HG02678 (cell line): ENCODE measurements at regions not wholly inside any gene's neighbourhood (a gene's known extent, or its start where the extent isn't known, plus 50 kb on each side); places are given as distances from the start of the nearest gene placed in this dataset.

ENCODE experiments used
- ATAC-seq: cut with Tn5 transposase; IDR thresholded peaks from one replicate; pipeline ENCODE4 v1.9.1; 2021; ENCODE audit warnings: mild to moderate bottlenecking, moderate library complexity; ENCODE audit not compliant: unreplicated experiment

DNA sequence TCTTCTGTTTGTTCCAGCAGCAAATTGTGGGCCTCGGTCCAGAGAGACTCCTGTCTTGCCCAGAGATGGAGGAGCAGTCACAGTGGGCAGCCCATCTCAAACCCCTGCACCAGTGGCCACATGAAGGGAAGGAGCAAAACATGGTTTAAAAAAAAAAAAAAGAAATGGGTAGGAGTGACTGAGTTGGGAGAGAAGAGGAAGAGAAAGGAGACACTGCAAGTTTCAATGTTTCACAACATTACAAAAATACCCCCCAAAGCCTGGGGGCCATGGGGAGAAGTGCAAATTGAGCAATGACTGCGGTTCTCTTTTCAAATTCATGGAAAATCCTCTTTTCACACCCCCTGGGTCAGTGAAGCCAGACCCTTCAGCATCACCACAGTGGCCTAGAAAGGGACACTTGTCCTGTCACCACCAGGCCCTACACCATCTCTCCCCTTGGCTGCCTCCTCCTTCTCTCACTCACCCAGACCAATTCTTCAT, 117.1 kb downstream of the ZFP36L2 start:
- no peak for ATAC-seq

DNA sequence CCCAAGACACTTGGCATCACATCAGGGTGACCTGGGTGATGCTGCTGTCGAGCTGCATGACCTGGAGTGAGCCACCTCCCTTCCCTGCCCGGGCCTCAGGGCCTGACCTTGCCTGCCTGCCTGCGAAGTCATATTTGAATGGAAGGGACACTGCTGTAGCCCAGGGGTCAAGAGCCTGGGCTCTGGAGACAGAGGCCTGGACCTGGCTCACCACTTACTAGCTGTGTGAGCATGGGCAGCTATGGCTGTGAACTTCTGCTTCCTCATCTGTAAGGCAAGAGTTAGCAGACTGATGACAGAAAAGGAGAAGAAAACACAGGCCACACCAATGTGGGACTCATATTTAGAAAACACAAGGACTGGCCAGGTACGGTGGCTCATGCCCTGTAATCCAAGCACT, 118.7 kb downstream of the ZFP36L2 start:
- no peak for ATAC-seq

DNA sequence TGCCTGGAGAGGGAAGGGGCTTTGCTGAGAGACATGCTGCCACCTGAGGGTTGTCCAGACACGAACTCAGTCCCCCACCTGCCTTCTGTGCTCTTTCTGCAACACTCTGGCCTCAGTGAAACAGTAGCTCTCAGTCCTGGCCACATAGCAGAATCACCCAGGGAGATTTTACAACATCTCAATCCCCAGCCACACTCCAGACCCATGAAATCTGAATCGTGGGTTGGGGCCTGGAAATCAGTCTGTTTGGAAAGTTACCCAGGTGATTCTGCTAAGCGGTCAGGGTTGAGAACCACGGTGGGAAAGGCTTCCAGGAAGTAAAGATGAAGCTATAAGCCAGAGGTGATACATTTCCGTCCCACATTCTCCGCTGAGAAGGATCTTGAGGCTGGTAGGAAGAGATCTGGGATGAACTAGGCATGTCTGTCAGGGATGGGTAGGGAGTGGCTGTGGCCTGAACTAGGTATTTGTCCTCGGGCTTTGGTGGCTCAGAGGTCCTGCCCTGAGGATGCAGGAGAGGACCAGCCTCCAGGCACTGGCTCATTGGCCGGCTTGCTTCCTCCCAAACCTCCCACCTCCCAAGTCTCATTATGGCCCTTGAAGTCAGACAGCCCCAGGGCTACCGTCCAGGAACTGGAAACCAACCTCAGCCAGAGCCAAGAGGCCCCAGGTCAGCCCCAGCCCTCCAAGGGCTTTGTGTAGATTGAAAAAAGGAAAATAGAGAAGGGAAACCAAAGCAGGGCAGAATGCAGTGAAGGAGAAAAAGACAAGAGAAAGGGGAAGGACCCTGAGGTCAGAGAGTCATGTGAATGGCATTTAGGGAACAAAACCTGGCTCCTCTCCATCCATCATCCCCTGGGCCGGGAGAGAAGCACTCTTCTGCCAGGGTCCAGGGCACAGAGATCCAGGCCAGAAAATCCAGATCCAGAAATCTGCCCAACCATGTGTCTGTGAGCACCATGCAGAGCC, 119.6 kb downstream of the ZFP36L2 start:
- ATAC-seq = peak; percentile 38

DNA sequence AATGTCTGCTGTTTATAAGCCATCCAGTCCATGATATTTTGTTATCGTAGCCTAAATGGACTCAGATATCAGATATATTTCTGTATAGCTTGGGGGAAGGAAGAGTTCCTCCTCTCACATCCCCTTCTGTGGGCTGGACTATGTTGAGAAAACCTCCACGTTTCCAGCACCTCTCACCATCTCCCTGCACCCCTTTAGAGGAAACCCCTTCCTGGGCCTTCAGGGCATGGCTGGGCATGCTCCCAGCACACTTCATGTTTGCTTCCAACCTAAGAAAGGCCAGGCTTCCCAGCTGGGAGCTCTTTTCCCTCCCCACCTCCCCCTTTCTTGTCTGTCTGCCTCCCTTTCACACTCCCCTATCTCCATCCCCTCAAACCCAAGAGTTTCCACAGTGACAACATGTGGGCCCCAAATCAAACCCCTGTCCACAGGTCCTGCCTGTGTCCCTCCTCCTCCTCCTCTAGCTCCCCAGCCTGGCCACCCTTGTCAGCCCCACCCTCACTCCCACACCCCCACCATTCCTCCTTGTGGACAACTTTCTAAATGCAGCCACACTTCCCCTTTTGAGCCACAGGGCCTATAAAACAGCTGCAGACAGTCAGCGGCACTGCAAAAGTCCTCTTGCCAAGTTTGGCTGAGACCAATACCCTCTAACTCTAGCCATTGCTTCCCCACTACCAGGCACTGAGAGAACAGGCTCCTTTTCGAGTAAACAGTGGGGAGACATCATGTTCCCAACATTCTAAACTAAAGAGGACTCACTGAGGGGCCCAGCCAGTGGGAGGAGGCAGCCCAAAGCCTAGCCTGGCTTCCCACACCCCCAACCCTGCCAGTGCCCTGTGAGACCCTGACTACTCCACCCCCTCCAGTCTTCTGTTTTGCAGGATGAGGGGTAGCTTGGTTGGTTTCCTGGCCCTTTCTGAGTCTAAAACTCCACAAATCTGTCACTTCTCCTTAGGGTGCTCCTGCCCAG, 120.5 kb downstream of the ZFP36L2 start:
- ATAC-seq = no peak

DNA sequence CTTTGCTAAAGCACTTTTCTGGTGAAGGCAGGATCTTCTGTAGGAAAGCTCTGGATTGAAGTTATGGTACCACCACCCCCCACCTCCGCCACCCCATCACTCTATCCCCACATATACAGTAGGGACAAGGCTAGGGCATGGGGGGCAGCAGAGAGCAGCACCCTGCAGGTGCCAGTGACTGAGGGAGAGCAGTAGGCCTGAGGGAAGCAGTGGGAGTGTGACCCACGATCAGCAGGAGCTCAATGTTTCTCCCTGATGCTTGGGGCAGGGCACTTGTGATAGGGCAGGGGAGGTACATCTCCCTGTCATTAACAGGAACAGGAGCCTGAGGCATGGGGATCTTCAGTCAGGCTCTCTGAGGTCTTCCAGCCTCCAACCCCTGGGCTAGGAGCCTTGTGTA, 121.6 kb downstream of the ZFP36L2 start:
- ATAC-seq = no peak

DNA sequence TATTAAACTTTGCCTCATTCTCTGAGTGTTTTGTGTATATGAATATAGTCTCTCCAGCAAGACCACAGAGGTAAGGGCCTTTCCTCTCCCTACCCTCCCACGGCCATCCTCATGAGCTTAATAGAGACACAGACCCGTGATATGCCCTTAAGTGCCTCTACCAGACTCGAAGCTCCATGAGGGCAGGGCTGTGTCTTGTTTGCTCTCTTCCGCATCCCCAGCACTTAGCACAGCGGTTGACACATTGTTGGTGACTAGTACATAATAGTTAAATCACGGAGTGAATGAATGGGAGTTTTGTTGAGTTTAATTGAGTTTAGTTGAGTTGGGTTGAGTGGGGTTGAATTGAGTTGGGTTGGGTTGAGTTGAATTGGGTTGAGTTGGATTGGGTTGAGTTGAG, 122.3 kb downstream of the ZFP36L2 start:
- no peak for ATAC-seq

DNA sequence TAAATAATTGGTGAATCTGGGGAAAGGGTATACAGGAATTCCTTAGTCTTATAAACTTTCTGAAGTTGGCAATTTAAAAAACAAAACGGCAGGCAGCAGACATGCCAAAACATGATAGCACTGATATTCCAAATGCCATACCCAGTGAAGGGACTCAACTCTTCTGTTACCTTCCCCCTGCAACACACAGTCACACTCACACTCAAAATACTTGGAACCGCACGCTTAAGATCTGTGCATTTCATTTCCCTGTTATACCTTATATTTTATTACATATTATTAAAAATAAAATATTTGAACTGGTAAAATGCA, 123.4 kb downstream of the ZFP36L2 start:
- no peak for ATAC-seq

DNA sequence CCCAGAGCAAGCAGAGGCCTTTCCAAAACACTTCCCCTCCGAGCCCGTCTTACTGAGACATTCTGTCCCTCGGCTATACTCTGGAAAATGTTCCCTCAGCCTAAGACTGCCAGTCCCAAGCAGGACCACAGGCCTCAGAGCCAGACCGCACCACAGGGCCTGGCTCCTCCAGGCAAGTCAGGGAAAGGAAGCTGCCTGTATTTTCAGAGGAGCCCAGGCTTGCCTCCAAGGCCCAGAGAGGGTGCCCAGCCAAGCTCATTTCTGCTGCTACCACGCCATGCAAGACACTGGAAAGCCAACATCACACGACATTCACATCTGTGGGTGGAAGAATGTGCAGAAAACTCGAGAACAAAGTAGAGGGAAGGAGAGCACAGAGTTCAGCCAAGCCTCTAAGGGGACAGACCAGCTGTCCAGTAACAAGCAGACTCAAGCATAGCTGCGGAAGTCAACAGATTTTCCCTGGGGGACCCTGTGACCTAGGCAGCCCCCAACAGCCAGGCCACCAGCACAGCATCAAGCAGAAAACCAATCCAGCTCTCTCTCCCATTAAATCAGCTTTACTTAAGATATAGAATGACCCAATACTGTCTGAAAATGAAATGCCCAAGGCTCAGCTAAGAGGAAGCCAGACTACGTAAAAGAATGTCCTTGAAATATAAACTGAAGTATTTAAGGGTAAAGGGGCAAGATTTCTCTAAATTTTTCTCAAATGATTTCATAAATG, 123.9 kb downstream of the ZFP36L2 start:
- no peak for ATAC-seq

DNA sequence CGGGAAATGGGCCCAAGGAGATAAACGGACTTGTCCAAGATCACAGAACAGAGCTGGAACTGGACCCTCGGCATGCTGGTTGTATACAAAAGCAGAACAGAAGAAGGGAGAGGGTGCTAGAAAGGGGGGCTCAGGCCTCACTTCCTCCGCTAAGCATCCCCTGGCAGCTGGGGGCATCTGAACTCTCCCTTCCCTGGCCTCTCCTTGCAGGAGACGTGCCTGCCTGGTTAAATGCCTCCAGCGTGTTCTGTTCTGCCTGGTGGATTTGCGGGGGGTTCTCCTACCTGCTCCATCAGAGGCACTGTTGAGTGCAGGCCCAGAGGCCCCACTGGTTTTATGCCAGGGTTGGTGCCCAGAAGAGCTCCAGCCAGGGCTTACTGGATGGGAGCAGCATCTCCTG, 124.7 kb downstream of the ZFP36L2 start:
- ATAC-seq = no peak

DNA sequence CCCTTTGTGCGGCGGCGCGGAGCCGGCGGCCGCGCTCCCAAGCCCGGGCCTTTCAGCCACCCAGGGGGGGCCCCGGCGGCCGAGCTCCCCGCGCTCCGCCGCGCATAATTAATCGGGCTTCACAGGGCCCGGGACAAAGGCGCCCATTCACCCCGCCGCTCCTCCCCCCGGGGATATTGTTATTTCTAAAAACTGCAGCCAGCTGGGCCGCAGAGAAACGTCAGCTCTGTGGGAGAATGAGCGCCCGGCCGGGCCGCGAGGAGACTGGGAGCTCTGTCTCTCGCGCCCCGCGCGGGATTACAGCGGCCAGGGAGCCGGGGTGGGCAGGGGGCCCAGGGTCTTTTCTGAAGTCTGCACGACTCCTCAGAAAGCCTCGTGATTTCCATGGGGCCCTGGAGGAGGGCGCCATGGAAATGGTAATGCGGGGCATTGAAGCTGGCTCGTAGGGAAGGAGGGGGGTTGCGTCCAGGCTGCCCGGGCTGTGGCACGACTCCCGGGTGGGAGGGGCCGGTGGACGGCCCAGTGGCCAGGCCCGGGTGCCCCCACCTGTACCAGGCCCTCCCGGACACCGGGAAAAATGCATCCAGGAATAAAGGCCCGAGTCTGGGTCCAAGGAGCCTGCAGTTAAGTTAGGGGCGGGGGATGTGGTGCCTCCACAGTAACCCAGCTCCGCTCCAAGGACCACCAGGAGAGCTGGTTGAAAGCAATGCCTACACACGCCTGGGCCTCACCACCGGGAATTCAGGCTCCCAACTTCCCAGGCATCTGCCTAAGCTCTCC, 125.3 kb downstream of the ZFP36L2 start:
- no peak for ATAC-seq

DNA sequence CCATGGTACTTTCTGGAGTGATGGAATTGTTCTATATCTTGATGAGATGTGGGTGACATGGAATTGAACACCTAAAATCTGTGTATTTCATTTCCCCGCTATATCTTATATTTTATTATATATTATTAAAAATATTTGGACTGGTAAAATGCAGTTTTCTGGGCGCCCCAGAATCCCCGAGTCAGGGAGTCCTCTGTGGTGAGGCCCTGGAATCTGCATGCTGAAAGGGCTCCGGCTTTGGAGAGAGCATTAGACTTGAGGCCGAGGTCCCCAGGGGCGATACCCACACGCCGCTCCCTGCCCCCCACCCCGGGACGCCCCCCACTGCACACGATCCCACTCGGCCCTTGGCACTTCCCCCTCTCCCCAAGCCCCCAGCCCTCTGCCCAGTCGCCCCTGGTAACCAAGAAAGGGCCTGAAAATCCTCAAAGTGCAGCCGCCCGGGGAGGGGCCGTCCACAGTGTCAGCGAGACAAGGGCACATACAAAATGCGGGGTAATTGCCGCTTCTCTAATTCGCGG, 126.0 kb downstream of the ZFP36L2 start:
- ATAC-seq = no peak

DNA sequence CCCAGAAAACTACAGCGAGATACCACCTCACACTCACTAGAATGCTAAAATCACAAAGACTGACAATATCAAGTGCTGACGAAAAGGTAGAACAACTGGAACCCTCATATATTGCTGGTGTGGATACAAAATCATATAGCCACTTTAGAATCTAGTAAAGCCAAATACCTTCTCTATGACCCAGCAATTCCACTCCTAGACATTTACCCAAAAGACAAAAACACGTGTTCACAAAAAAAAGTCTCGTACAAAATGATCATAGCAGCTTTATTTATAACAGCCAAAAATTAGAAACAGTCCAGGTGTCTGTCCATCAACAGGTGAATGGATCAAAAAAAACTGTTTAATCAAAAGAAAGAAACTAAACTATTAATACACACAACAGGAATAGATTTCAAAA, 126.6 kb downstream of the ZFP36L2 start:
- no peak for ATAC-seq

DNA sequence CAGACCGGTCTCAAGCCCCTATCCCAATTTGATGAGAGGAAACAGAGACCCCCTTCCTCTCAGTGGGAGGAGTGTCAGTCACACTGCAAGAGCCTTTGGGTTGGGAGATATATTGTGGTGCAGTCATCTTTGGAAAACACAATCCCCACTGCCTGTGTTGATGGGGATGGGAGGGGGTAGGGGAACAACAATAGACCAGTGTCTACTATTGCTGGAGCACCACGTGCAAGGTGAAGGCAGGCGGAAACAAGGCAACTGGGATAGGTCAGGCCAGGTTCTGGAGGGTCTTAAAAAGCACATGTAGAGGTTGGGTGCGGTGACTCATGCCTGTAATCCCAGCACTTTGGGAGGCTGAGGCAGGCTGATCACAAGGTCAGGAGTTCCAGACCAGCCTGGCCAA, 127.9 kb downstream of the ZFP36L2 start:
- no peak for ATAC-seq

DNA sequence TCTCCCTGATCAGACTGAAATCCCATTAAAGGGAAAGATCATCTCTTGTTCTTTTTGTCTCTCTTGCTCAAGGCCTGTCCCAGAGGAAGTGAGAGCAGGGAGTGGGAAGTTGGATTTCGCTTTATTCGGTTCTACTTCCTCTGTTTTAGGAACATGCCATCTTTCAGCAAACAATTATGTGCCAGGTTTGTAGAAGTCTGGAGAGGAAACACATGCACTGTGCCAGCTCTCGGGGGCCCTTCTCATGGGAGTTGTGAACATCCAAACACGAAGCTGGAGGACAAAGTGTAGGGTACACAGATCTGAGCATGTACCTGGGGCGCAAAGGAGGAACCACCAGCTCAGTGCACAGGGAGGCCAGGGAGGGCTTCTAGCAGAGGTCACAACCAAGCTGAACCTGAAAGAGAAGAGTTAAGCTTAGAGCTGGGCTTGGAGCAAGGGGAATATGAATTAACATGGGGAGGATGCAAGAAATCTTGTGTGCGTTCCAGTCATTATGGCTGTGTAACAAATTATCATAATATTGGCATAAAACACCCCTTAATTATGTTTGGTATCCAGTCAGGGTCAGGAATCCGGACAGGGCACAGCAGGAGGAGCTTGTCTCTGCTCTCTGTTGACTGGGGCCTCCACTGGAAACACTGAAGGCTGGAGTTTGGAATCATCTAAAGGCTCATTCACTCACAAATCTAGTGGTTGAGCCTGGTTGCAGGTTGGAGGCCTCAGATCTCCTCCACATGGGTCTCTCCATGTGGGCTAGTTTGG, 128.6 kb downstream of the ZFP36L2 start:
- no peak for ATAC-seq

DNA sequence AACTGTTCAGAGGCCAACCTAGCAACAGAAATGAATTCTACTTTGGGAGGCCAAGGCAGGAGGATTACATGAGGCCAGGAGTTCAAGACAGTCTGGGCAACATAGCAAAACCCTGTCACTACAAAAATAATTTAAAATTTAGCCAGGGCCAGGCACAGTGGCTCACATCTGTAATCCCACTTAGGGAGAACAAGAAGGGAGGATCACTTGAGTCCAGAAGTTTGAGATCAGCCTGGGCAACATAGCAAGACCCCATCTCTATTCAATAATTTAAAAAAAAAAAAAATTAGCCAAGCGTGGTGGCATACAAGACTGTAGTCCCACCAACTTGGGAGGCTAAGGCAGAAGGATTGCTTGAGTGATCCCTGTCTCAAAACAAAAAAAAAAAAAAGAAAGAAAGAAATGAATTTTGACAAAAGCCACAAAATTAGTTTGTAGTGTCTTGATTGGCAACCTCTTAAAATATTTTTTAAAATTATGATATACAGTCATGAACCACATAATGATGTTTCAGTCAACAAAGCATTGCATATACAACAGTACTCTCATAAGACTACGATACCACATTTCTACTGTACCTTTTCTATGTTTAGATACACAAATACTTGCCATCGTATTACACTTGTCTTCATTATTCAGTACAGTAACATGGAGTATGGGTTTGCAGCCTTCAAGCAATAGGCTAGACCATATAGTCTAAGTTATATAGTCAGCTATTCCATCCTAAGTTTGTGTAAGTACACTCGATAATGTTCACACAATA, 130.7 kb downstream of the ZFP36L2 start:
- no peak for ATAC-seq

DNA sequence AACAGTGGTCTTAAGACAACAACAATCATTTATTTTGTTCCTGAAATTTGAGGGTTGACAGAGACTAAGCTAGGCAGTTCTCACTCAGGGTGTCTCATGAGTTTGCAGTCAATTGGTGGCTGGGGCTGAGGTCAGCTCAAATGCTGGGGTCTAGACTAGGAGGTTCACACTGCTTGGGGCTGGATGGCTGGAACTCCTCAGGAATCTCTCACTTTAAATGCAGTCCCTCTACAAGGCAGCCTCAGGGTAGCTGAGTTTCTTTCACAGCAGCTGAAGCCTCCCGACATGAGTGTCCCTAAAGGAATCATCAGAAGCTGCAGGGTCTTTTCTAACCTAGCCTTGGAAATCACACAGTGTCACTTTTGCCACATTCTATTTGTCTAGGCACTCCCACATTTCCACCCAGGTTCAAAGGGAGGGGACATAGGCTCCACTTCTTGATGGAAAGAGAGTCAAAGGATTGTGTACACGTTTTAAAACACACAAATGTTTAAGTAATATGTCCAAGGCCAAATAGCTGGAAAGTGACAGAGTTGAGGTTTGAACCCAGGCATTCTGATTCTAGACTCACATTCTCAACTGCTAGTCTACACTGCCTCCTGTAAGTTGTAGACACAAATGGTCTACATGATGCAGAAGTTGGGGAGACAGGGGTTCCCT, 133.8 kb downstream of the ZFP36L2 start:
- ATAC-seq = no peak

DNA sequence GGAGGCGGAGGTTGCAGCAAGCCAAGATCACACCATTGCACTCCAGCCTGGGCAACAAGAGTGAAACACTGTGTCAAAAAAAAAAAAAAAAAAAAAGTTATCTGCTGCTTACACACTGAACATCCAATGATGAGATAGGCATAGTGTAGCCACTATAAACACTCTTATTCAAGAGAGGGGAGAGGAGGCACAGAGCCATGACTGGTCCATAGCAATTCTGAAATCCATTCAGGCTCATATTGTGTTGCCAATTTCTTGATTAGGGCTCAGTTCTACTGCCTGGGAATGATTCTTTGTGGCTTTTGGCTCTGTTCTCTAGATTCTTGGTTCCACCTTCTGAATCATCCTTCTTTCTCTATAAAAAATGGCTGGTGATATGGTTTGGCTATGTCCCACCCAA, 136.1 kb downstream of the ZFP36L2 start:
- ATAC-seq = no peak
